ENCODE measurements at regions not wholly inside any gene's neighbourhood (a gene's known extent, or its start where the extent isn't known, plus 50 kb on each side); places are given as distances from the start of the nearest gene placed in this dataset.
"Not testable (repeated sequence)": the region's sequence is repeated elsewhere in the genome, so short reads cannot be mapped to it uniquely, and the experiment has no call there.

- no peak overlapping the region for H3K27ac ChIP-seq
- no peak for TF ChIP-seq CTCF (conservative IDR thresholded peaks at IDR 0.05)
These were observed 617.0 kb upstream of the LINC00305 start for GRCh38 chr18:64765908-64766307.

GRCh38 chr18:64752707-64753106 lies 603.8 kb upstream of the LINC00305 start:
- no peak overlapping the region for H3K27ac ChIP-seq
- no peak for TF ChIP-seq CTCF (conservative IDR thresholded peaks at IDR 0.05)

GRCh38 chr18:64749884-64750283 lies 601.0 kb upstream of the LINC00305 start:
- TF ChIP-seq CTCF (conservative IDR thresholded peaks at IDR 0.05): no peak
- H3K27ac ChIP-seq: no peak overlapping the region

GRCh38 chr18:64747803-64748202 lies 598.9 kb upstream of the LINC00305 start:
- no peak for TF ChIP-seq CTCF (conservative IDR thresholded peaks at IDR 0.05)
- H3K27ac ChIP-seq: no peak overlapping the region

GRCh38 chr18:64742898-64743297 lies 594.0 kb upstream of the LINC00305 start:
- no peak for TF ChIP-seq CTCF (conservative IDR thresholded peaks at IDR 0.05)
- H3K27ac ChIP-seq: no peak overlapping the region

- no peak overlapping the region for H3K27ac ChIP-seq
- TF ChIP-seq CTCF (conservative IDR thresholded peaks at IDR 0.05): no peak
These were observed 585.2 kb upstream of the LINC00305 start for GRCh38 chr18:64734063-64734462.

- H3K27ac ChIP-seq: not testable (repeated sequence)
These were observed 576.8 kb upstream of the LINC00305 start for GRCh38 chr18:64725657-64726056.

- H3K27ac ChIP-seq: no peak overlapping the region
- TF ChIP-seq CTCF (conservative IDR thresholded peaks at IDR 0.05): no peak
These were observed 572.0 kb upstream of the LINC00305 start for GRCh38 chr18:64720781-64721464.

Measured in VCaP (cell line).